ENCODE measurements at regions not wholly inside any gene's neighbourhood (a gene's known extent, or its start where the extent isn't known, plus 50 kb on each side); places are given as distances from the start of the nearest gene placed in this dataset.
"Not testable (repeated sequence)": the region's sequence is repeated elsewhere in the genome, so short reads cannot be mapped to it uniquely, and the experiment has no call there.

DNA sequence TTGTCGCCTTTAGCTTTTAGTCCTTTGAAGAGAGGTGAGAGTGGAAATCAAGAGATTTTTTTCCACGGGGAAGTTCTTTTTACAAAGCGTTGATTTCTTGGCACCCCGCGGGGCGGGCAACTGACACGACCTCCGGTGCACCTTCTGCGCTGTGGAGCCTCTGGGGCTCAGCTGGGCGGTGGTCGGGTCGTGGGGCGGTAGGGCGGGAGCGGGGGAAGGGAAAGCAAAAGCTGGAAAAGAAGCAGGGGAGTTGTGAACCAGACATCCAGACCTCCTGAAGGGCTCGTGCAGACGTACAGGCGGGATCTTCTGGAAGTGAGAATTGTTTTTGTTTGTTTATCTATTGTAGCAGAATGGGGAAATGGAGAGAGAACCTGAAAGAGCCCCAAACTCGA is 63.3 kb downstream of the PPIAL4A start:
- H3K9me3 ChIP-seq (ENCODE audit: control insufficient read depth, low read length); H3K4me2 ChIP-seq (ENCODE audit: low read length); H3K36me3 ChIP-seq (ENCODE audit: control insufficient read depth, insufficient read depth, low read length); H3K27ac ChIP-seq; H2AFZ ChIP-seq; H3K27me3 ChIP-seq (ENCODE audit: control insufficient read depth, insufficient read depth, low read length); H3K79me2 ChIP-seq; H3K4me1 ChIP-seq; H3K4me3 ChIP-seq (ENCODE audit: low read depth, low read length); H3K9ac ChIP-seq: not testable (repeated sequence)

DNA sequence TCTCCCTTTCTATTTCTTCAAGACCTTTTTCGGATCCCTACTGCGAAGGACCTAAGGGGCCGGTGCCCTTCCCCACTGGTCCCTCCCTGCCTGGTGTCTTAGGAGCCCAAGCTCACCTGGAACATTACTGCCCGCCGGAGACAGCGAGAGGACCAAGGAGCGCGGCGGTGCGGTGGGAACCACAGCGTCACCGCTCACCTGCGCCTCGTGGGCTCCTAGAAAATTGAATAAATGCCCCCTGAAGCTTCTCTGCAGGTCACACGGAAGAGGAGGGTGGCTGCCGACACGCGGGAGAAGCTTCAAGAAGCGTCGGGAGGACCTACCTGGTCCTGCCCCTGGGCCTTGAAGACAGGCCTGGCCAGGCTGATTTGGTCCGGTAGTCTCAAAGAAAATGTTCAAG is 65.2 kb downstream of the PPIAL4A start:
- H3K4me1 ChIP-seq: no peaks in the 10 kb centered on the region
- no peaks in the 10 kb centered on the region for H3K79me2 ChIP-seq
- no peak overlapping the region for H3K4me3 ChIP-seq (ENCODE audit: low read depth, low read length)
- no peaks in the 10 kb centered on the region for H3K9me3 ChIP-seq (ENCODE audit: control insufficient read depth, low read length)
- no peak overlapping the region for H3K9ac ChIP-seq
- no peak overlapping the region for H3K4me2 ChIP-seq (ENCODE audit: low read length)
- H3K27ac ChIP-seq: no peak overlapping the region
- no peaks in the 10 kb centered on the region for H3K27me3 ChIP-seq (ENCODE audit: control insufficient read depth, insufficient read depth, low read length)
- H3K36me3 ChIP-seq (ENCODE audit: control insufficient read depth, insufficient read depth, low read length): no peaks in the 10 kb centered on the region
- TF ChIP-seq, protein P1, sequence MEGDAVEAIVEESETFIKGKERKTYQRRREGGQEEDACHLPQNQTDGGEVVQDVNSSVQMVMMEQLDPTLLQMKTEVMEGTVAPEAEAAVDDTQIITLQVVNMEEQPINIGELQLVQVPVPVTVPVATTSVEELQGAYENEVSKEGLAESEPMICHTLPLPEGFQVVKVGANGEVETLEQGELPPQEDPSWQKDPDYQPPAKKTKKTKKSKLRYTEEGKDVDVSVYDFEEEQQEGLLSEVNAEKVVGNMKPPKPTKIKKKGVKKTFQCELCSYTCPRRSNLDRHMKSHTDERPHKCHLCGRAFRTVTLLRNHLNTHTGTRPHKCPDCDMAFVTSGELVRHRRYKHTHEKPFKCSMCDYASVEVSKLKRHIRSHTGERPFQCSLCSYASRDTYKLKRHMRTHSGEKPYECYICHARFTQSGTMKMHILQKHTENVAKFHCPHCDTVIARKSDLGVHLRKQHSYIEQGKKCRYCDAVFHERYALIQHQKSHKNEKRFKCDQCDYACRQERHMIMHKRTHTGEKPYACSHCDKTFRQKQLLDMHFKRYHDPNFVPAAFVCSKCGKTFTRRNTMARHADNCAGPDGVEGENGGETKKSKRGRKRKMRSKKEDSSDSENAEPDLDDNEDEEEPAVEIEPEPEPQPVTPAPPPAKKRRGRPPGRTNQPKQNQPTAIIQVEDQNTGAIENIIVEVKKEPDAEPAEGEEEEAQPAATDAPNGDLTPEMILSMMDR (IDR thresholded peaks at IDR 0.05): no peak
- no peak overlapping the region for H2AFZ ChIP-seq

DNA sequence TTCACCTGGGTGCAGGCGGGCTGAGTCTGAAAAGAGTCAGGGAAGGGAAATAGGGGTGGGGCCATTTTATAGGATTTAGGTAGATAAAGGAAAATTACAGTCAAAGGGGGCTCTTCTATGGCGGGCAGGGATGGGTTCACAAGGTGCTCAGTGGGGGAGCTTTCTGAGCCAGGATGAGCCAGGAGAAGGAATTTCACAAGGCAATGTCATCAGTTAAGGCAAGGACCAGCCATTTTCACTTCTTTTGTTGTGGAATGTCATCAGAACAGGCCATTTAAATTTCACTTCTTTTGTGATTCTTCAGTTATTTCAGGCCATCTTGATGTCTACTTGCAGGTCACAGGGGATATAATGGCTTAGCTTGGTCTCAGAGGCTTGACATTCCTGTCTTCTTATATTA is 66.4 kb downstream of the PPIAL4A start:
- not testable (repeated sequence) for H3K27me3 ChIP-seq (ENCODE audit: control insufficient read depth, insufficient read depth, low read length); H3K9ac ChIP-seq; H3K27ac ChIP-seq; H3K4me2 ChIP-seq (ENCODE audit: low read length); H3K4me1 ChIP-seq; H3K4me3 ChIP-seq (ENCODE audit: low read depth, low read length); H3K79me2 ChIP-seq; H3K36me3 ChIP-seq (ENCODE audit: control insufficient read depth, insufficient read depth, low read length); H3K9me3 ChIP-seq (ENCODE audit: control insufficient read depth, low read length); H2AFZ ChIP-seq

DNA sequence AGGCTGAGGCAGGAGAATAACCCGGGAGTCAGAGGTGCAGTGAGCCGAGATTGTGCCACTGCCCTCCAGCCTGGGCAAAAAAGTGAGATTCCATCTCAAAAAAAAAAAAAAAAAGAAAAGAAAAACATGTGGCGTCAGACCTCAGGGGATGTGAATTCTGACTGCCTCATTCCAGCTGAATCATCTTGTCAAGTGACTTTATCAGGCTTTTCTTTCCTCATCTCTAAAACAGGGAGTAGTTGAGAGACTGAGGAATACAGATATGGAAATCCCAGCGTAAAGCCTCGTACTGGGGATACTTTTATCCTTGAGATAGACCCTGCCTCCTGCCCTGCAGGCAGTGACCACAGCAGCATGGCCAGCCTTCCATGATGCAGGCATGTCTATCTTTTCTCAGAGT is 76.4 kb downstream of the PPIAL4A start:
- not testable (repeated sequence) for H2AFZ ChIP-seq; H3K27me3 ChIP-seq (ENCODE audit: control insufficient read depth, insufficient read depth, low read length); H3K9me3 ChIP-seq (ENCODE audit: control insufficient read depth, low read length); H3K4me1 ChIP-seq; H3K4me3 ChIP-seq (ENCODE audit: low read depth, low read length); H3K79me2 ChIP-seq; H3K9ac ChIP-seq; H3K27ac ChIP-seq; H3K36me3 ChIP-seq (ENCODE audit: control insufficient read depth, insufficient read depth, low read length); H3K4me2 ChIP-seq (ENCODE audit: low read length)

DNA sequence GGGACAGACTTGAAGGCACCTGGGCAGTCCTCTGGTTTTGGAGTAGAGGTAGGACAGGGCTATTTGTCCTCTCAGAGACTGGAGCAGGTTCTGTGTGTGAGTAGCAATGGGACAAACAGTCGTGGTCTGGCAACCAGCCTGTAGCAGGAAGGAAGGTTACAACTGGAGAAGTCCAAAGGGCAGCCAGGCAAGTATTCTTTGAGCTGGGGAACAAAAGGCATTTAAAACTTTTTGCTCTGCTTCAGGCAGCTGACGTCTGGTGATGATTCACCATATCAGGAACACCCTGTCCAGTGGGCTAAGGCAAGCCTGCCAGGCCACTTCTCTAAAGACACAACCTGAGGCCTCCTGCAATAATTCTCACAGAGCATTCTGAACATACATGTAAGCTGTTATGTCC is 83.3 kb downstream of the PPIAL4A start:
- not testable (repeated sequence) for H3K9ac ChIP-seq; H3K27ac ChIP-seq; H3K4me1 ChIP-seq; H3K4me2 ChIP-seq (ENCODE audit: low read length); H2AFZ ChIP-seq; H3K4me3 ChIP-seq (ENCODE audit: low read depth, low read length); H3K79me2 ChIP-seq; H3K9me3 ChIP-seq (ENCODE audit: control insufficient read depth, low read length); H3K27me3 ChIP-seq (ENCODE audit: control insufficient read depth, insufficient read depth, low read length); H3K36me3 ChIP-seq (ENCODE audit: control insufficient read depth, insufficient read depth, low read length)

DNA sequence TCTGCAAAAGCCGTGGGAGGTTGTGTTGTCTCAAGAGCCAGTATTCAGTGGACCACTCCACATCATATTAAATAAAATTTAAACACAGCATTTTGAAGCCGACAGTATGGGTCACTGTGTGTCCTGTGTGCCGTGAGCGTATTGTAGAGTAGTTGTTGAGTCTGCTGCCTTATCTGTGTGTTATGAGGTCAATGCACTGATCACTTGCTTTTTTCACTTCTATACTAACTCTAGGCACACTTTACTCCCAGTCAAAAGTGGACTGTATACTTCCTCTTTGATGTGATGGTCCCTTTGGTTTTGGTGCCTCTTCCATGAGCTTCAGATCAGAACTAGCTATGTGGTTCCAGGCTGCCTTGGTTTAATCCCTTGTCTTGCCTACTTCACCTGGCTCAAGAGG is 84.3 kb downstream of the PPIAL4A start:
- not testable (repeated sequence) for H3K79me2 ChIP-seq; H3K4me3 ChIP-seq (ENCODE audit: low read depth, low read length); H3K9ac ChIP-seq; H3K27ac ChIP-seq; H3K9me3 ChIP-seq (ENCODE audit: control insufficient read depth, low read length); H3K27me3 ChIP-seq (ENCODE audit: control insufficient read depth, insufficient read depth, low read length); H2AFZ ChIP-seq; H3K4me2 ChIP-seq (ENCODE audit: low read length); H3K4me1 ChIP-seq; H3K36me3 ChIP-seq (ENCODE audit: control insufficient read depth, insufficient read depth, low read length)

DNA sequence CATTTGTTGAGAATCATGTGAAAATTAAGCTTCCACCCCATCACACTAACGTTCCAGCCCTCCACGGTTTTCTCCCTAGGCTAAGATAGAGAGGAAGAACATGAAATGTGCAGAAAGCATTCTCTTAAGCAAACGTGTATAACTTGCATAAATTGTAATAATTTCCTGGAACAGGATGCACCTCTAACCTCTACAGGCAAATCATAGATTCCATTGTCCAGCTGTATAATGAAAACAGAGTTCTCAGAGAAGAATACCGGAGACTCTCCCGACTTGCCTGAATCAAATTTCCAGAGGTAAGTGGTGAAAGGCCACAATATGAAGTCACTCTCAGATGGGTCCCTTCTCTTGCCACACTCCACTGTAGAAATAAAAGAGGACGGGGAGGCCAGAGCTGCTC is 87.7 kb downstream of the PPIAL4A start:
- H3K9ac ChIP-seq; H3K27ac ChIP-seq; H3K36me3 ChIP-seq (ENCODE audit: control insufficient read depth, insufficient read depth, low read length); H2AFZ ChIP-seq; H3K79me2 ChIP-seq; H3K9me3 ChIP-seq (ENCODE audit: control insufficient read depth, low read length); H3K27me3 ChIP-seq (ENCODE audit: control insufficient read depth, insufficient read depth, low read length); H3K4me3 ChIP-seq (ENCODE audit: low read depth, low read length); H3K4me1 ChIP-seq; H3K4me2 ChIP-seq (ENCODE audit: low read length): not testable (repeated sequence)

DNA sequence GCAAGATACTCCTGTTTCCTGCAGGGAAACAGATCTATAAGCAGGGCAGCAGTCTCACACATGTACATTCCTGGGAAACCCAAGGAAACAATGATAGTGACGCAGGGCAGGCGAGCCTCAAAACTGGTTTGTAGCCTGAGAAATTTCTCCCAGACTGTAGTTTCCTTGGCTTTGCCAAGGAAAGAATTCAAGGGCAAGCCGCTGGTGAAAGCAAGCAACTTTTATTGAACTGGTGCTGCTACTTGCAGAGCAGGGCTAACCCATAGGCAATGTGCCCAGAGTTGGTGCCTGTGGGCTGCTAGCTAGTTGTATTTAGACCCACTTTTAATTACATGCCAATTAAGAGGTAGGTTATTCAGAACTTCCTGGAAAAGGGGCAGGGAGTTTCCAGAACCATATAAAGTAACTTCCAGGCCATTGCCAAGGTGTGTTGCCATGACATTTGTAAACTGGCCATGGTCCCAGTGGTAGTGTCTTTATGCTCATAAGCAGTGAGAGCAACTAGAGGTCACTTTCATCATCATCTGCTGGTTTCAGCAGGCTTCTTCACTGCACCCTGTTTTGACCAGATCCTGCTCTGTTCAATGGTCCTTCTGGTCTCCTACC is 92.0 kb downstream of the PPIAL4A start:
- not testable (repeated sequence) for H3K27ac ChIP-seq; H3K4me1 ChIP-seq; H3K79me2 ChIP-seq; H3K27me3 ChIP-seq (ENCODE audit: control insufficient read depth, insufficient read depth, low read length); H2AFZ ChIP-seq; H3K9me3 ChIP-seq (ENCODE audit: control insufficient read depth, low read length); H3K4me2 ChIP-seq (ENCODE audit: low read length); H3K36me3 ChIP-seq (ENCODE audit: control insufficient read depth, insufficient read depth, low read length); H3K4me3 ChIP-seq (ENCODE audit: low read depth, low read length); H3K9ac ChIP-seq

DNA sequence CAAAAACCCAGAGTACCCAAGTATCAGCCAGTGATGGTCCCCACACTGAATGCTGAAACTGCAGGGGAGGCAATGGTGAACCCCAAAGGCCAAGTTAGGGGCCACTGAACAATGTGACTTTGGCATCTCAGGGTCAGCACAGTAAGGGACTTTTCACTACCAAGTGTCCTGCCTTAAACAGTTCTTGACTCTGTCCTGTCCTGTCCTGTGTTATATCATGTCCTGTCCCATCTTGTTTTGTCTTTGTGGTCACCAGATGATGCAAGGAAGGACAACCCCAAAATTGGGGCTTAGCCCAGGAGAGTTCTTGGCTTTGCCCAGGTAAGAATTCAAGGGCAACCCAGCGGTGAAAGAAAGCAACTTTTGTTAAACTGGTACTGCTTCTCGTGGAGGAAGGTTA is 105.0 kb downstream of the PPIAL4A start:
- not testable (repeated sequence) for H3K36me3 ChIP-seq (ENCODE audit: control insufficient read depth, insufficient read depth, low read length); H3K9ac ChIP-seq; H2AFZ ChIP-seq; H3K79me2 ChIP-seq; H3K27ac ChIP-seq; H3K4me1 ChIP-seq; H3K27me3 ChIP-seq (ENCODE audit: control insufficient read depth, insufficient read depth, low read length); H3K9me3 ChIP-seq (ENCODE audit: control insufficient read depth, low read length); H3K4me2 ChIP-seq (ENCODE audit: low read length); H3K4me3 ChIP-seq (ENCODE audit: low read depth, low read length)

DNA sequence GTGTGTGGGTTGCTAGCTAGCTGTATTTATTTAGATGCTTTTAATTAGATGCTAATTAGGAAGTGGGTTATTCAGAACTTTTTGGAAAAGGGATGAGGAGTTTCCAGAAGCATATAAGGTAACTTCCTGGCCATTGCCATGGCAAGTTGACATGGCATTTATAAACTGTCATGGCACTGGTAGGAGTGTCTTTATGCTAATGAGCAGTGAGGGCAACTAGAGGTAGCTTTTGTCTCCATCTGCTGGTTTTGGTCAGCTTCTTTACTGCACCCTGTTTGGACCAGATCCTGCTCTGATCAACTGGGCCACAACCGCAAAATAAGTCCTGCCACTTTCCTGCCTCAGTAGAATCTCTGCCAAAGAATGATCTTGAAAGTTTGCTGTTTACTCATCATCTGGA is 105.5 kb downstream of the PPIAL4A start:
- not testable (repeated sequence) for H3K4me3 ChIP-seq (ENCODE audit: low read depth, low read length); H3K27ac ChIP-seq; H3K4me2 ChIP-seq (ENCODE audit: low read length); H3K79me2 ChIP-seq; H3K27me3 ChIP-seq (ENCODE audit: control insufficient read depth, insufficient read depth, low read length); H2AFZ ChIP-seq; H3K4me1 ChIP-seq; H3K36me3 ChIP-seq (ENCODE audit: control insufficient read depth, insufficient read depth, low read length); H3K9ac ChIP-seq; H3K9me3 ChIP-seq (ENCODE audit: control insufficient read depth, low read length)
